Keratinocyte (primary cell): ENCODE measurements at regions not wholly inside any gene's neighbourhood (a gene's known extent, or its start where the extent isn't known, plus 50 kb on each side); places are given as distances from the start of the nearest gene placed in this dataset.
"Not testable (repeated sequence)": the region's sequence is repeated elsewhere in the genome, so short reads cannot be mapped to it uniquely, and the experiment has no call there.

ENCODE experiments used
- DNase-seq: peaks from one replicate; pipeline ENCODE4 v3.0.0-alpha.2; 2011; ENCODE audit warnings: low read depth, missing footprints, low spot score
- FAIRE-seq: peaks from 2 replicates; lab custom pipeline; 2011; peaks lifted over from hg19 to GRCh38; lab: Jason Lieb, UNC
- H2AFZ ChIP-seq: 2 replicates; pipeline ENCODE4 v1.6.0; 2012; ENCODE audit warnings: low read length, control low read depth, inconsistent platforms; ENCODE audit not compliant: control insufficient read depth
- H3K27ac ChIP-seq: 2 replicates; pipeline ENCODE4 v1.5.1; 2011; ENCODE audit warnings: low read length; ENCODE audit not compliant: control insufficient read depth, insufficient read depth
- H3K27me3 ChIP-seq: 3 replicates; pipeline ENCODE4 v1.6.0; 2011; ENCODE audit warnings: low read length; ENCODE audit not compliant: control insufficient read depth, insufficient read depth; ENCODE audit errors: extremely low read depth
- H3K36me3 ChIP-seq, 2 experiments: 2 replicates in 1 of 2; 3 replicates in 1 of 2; pipeline ENCODE4 v1.5.1; 2011; ENCODE audit warnings: low read length in 2 of 2, mild to moderate bottlenecking in 1 of 2; ENCODE audit not compliant: control insufficient read depth in 2 of 2, insufficient read depth in 2 of 2; ENCODE audit errors: extremely low read depth in 1 of 2
- H3K4me1 ChIP-seq: 3 replicates; pipeline ENCODE4 v1.5.1; 2011; ENCODE audit warnings: low read length; ENCODE audit not compliant: control insufficient read depth, insufficient read depth; ENCODE audit errors: extremely low read depth
- H3K4me2 ChIP-seq: 3 replicates; pipeline ENCODE4 v1.6.0; 2011; ENCODE audit warnings: low read depth, low read length; ENCODE audit not compliant: control insufficient read depth, insufficient read depth; ENCODE audit errors: extremely low read depth
- H3K4me3 ChIP-seq, 3 experiments: fragments of 200-600 bp in 1 of 3; sonication (generic) in 1 of 3; 2 replicates in 2 of 3; 3 replicates in 1 of 3; pipeline ENCODE4 v1.5.1; 2011 to 2016; ENCODE audit warnings: low read length in 3 of 3, mild to moderate bottlenecking in 3 of 3, control low read depth in 2 of 3, inconsistent platforms in 1 of 3, low read depth in 1 of 3, mixed read lengths in 1 of 3, mixed run types in 1 of 3, moderate library complexity in 1 of 3; ENCODE audit not compliant: control insufficient read depth in 2 of 3, insufficient read depth in 2 of 3; ENCODE audit errors: extremely low read depth in 1 of 3
- H3K79me2 ChIP-seq: 2 replicates; pipeline ENCODE4 v1.6.0; 2012; ENCODE audit warnings: low read length; ENCODE audit not compliant: control insufficient read depth, insufficient read depth
- H3K9ac ChIP-seq: 3 replicates; pipeline ENCODE4 v1.6.0; 2011; ENCODE audit warnings: low read length; ENCODE audit not compliant: control insufficient read depth, insufficient read depth; ENCODE audit errors: extremely low read depth
- H3K9me1 ChIP-seq: 3 replicates; pipeline ENCODE4 v1.6.0; 2011; ENCODE audit warnings: low read length; ENCODE audit not compliant: control insufficient read depth, insufficient read depth; ENCODE audit errors: extremely low read depth
- H3K9me3 ChIP-seq: 2 replicates; pipeline ENCODE4 v1.5.1; 2012; ENCODE audit warnings: low read depth, low read length; ENCODE audit not compliant: control insufficient read depth
- H4K20me1 ChIP-seq: 3 replicates; pipeline ENCODE4 v1.6.0; 2011; ENCODE audit warnings: low read length; ENCODE audit not compliant: control insufficient read depth, insufficient read depth; ENCODE audit errors: extremely low read depth
- CTCF ChIP-seq, 3 experiments: IDR thresholded peaks in 1 of 3; conservative IDR thresholded peaks in 1 of 3; optimal IDR thresholded peaks in 1 of 3; 2 replicates in 2 of 3; 3 replicates in 1 of 3; pipeline versions ENCODE3 to v1.5.1; 2011; ENCODE audit warnings: low read length in 3 of 3, mild to moderate bottlenecking in 3 of 3, moderate library complexity in 2 of 3, control low read depth in 1 of 3, inconsistent platforms in 1 of 3; ENCODE audit not compliant: insufficient read depth in 2 of 3; ENCODE audit errors: extremely low read depth in 1 of 3
- EZH2 ChIP-seq: IDR thresholded peaks from one replicate; pipeline ENCODE4 v1.6.1; 2012; ENCODE audit warnings: inconsistent platforms, mild to moderate bottlenecking, low read length, moderate library complexity
- dilution Hi-C: fragments of 300-500 bp; cut with MboI; formaldehyde crosslinking; loops from one replicate; pipeline ENCODE4 v1.7.0; 2020; ENCODE audit warnings: low sequenced_read_pairs; ENCODE audit not compliant: extremely low pct_ligation_motif_present

DNA sequence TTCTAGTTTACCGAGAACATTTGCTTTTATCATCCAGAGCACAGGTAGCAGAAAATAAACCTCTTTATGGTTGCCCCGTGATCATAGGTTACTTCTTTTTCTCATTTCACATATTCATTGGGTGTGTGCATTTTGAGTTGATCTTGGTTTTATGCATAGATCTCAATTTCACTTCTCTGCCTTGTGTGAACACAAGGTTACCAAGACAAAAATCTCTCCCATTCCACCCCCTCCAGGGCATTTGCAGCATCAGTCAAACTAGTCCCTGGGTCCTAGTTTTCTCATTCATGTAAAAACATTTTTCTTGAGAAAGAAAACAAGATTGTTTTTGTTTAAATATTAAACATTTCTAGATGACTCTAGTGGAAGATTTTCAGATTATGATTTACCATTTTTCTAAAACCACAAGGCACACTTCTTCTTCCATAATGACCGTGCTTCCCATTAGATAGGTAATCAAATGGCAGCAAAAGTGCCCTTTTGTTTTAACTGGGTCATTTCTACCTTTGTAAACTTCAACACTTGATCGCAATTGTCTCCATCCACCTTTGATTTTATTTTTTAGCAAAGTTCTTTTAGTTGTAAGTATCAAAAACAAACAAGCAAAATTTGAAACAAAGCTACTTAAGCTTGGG lies 526.6 kb upstream of the CADM1 start:
- H3K79me2 ChIP-seq: no peaks in the 10 kb centered on the region
- FAIRE-seq (no peak), DNase-seq (no peak)
- no peak overlapping the region for H3K27ac ChIP-seq
- H3K4me3 ChIP-seq: no peak overlapping the region
- no peak overlapping the region for H2AFZ ChIP-seq
- H3K27me3 ChIP-seq: no peaks in the 10 kb centered on the region
- H3K36me3 ChIP-seq: no peaks in the 10 kb centered on the region
- no peak overlapping the region for H3K4me2 ChIP-seq
- no peaks in the 10 kb centered on the region for H3K9me1 ChIP-seq
- dilution Hi-C loops: no loop called here
- no peak overlapping the region for H3K9ac ChIP-seq
- no peaks in the 10 kb centered on the region for H4K20me1 ChIP-seq
- no peaks in the 10 kb centered on the region for H3K4me1 ChIP-seq
- no peaks in the 10 kb centered on the region for H3K9me3 ChIP-seq
- TF ChIP-seq CTCF (optimal IDR thresholded peaks at IDR 0.05 in 1 of 3, IDR thresholded peaks at IDR 0.05 in 1 of 3, conservative IDR thresholded peaks at IDR 0.05 in 1 of 3; ENCODE audit: extremely low read depth in 1 of 3, insufficient read depth in 2 of 3, low read length in 3 of 3): no peak
- no peak for TF ChIP-seq EZH2

DNA sequence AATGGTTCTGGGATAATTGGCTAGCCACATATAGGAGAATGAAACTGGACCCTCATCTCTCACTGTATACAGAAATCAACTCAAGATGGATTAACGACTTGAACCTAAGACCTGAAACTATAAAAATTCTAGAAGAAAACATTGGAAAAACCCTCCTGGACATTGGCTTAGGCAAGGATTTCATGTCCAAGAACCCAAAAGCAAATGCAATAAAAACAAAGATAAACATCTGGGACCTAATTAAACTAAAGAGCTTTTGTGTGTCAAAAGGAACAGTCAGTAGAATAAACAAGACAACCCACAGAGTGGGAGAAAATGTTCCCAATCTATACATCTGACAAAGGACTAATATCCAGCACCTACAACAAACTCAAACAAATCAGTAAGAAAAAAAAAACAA lies 524.3 kb upstream of the CADM1 start:
- H3K79me2 ChIP-seq, H3K9me3 ChIP-seq, H3K4me3 ChIP-seq, H3K9me1 ChIP-seq, H3K27me3 ChIP-seq, H3K4me2 ChIP-seq, FAIRE-seq, DNase-seq, H3K27ac ChIP-seq, H3K36me3 ChIP-seq, H4K20me1 ChIP-seq, dilution Hi-C loops, H3K9ac ChIP-seq, H3K4me1 ChIP-seq, H2AFZ ChIP-seq: not testable (repeated sequence)

- FAIRE-seq (no peak), DNase-seq (no peak)
- no peaks in the 10 kb centered on the region for H3K9me3 ChIP-seq
- no peaks in the 10 kb centered on the region for H3K4me1 ChIP-seq
- no peaks in the 10 kb centered on the region for H3K79me2 ChIP-seq
- no peak overlapping the region for H3K9ac ChIP-seq
- no peaks in the 10 kb centered on the region for H3K9me1 ChIP-seq
- no peak overlapping the region for H2AFZ ChIP-seq
- H3K27me3 ChIP-seq: no peaks in the 10 kb centered on the region
- H3K36me3 ChIP-seq: no peaks in the 10 kb centered on the region
- H3K4me3 ChIP-seq: no peak overlapping the region
- no peak for TF ChIP-seq EZH2
- no peak for TF ChIP-seq CTCF (optimal IDR thresholded peaks at IDR 0.05 in 1 of 3, IDR thresholded peaks at IDR 0.05 in 1 of 3, conservative IDR thresholded peaks at IDR 0.05 in 1 of 3; ENCODE audit: extremely low read depth in 1 of 3, insufficient read depth in 2 of 3, low read length in 3 of 3)
- no peak overlapping the region for H3K4me2 ChIP-seq
- no peak overlapping the region for H3K27ac ChIP-seq
- dilution Hi-C loops: no loop called here
- H4K20me1 ChIP-seq: no peaks in the 10 kb centered on the region
Observed at GRCh38 chr11:115999437-115999836, 495.2 kb upstream of the CADM1 start.
